ENCODE measurements at regions not wholly inside any gene's neighbourhood (a gene's known extent, or its start where the extent isn't known, plus 50 kb on each side); places are given as distances from the start of the nearest gene placed in this dataset.

DNA sequence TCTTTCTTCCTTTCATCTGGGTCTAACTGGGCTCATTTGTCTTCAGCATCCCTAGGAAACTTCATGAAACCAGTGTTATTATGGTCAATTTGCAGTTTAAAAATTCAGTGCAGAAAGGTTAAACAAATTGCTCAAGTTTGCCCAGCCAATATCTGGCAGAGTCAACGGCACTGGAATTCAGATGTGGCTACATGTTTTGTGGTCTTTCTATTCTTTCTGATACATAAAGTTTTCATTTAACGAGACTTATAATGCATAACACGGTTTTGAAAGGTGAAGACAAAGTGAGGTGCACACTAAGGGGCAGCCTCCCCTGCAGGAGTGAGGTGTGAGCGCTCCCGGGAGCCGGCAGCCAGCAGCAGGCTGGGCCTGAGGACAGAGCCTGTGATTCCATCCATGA lies 164.6 kb downstream of the RTP5 start:
- TF ChIP-seq CTCF (IDR thresholded peaks at IDR 0.05; ENCODE audit: control extremely low read depth in 1 of 3, insufficient read depth in 1 of 3, low read depth in 1 of 3, low read length in 3 of 3) (no peak), POLR2A (IDR thresholded peaks at IDR 0.05; ENCODE audit: control extremely low read depth in 1 of 2, low read depth in 2 of 2, low read length in 2 of 2) (no peak), YY1 (IDR thresholded peaks at IDR 0.05; ENCODE audit: low read depth, low read length) (no peak)

Measured in H1 (cell line).